ENCODE measurements at regions not wholly inside any gene's neighbourhood (a gene's known extent, or its start where the extent isn't known, plus 50 kb on each side); places are given as distances from the start of the nearest gene placed in this dataset.

DNA sequence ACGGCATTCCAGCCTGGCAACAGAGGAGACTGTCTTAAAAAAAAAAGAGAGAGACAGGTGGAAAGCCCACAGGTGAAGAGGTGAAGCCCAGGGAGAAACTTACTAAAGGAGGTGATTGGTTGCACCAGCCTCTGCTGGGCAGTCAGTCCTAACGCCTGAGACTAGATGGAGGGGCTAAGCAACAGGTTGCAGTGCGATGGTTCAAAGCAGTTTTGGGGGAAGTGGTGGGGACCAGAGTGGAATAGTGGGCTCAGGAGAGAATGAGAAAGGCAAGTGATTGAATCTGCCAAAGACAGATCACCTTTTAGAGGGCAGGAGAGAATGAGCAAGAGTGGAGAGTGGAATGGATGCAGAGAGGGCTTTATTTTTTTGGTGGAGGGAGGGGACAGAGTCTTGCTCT is 100.0 kb upstream of the KCTD7 start (continued):
- no peak for TF ChIP-seq SRF (IDR thresholded peaks at IDR 0.05; ENCODE audit: low read depth in 2 of 2, low read length in 2 of 2)
- no peak for TF ChIP-seq CREB1 (IDR thresholded peaks at IDR 0.05; ENCODE audit: low read depth)
- no peak for TF ChIP-seq EED (IDR thresholded peaks at IDR 0.05; ENCODE audit: low read depth)
- TF ChIP-seq NRF1 (conservative IDR thresholded peaks at IDR 0.05; ENCODE audit: low read depth, low read length): no peak
- no peak for TF ChIP-seq MEF2A (IDR thresholded peaks at IDR 0.05; ENCODE audit: insufficient read depth, low read depth, low read length)
- TF ChIP-seq, protein P1, sequence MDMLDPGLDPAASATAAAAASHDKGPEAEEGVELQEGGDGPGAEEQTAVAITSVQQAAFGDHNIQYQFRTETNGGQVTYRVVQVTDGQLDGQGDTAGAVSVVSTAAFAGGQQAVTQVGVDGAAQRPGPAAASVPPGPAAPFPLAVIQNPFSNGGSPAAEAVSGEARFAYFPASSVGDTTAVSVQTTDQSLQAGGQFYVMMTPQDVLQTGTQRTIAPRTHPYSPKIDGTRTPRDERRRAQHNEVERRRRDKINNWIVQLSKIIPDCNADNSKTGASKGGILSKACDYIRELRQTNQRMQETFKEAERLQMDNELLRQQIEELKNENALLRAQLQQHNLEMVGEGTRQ (IDR thresholded peaks at IDR 0.05; ENCODE audit: borderline replicate concordance, low read depth, low read length): no peak

DNA sequence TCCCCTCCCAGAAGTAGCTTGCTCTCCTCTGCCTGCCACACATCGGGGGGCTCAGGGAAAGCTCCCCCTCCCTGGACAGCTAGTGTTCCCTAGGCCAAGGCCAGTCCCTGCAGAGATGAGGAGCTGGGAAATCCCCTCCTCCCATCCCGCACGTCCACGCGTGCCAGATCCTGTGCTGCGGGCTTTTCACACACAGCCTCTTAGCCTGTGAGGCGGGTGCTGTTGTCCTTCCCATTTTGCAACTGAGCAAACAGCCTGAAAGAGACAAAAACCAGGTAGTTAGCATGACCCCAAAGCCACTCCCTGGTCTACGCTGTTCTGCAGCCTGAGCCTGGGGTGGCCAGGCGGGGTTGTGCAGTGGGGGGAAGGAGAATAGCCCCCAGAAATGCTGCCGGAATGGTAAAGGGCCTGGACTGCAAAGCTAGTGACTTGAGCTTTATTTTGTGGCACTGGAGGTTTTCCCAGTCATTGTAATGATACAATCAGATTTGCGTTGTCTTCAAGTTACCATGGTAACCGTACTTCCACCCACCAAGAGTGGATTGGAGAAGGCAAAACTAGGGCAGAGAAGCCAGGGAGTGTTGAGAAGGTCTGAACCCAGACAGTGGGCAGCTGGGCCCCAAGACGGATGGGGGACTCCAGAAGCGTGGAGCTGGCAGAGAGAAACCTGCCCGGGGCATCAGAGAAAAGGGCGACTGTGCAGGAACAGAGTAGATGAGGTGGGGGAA is 98.6 kb upstream of the KCTD7 start:
- in situ Hi-C loops (cut with MboI): no loop called here
- CTCF ChIA-PET: no interaction called here
- RAD21 ChIA-PET (ENCODE audit: unreplicated experiment): no interaction called here
- DNase-seq (ENCODE audit: low read depth, low spot score) (no peak), FAIRE-seq (no peak), ATAC-seq (no peak)
- TSS peak; percentile 42 for BruUV-seq (replicated peaks)
- Histone ChIP-seq H3K27me3 (replicated peaks in 1 of 2; ENCODE audit: control insufficient read depth in 2 of 2, insufficient read depth in 2 of 2, low read length in 1 of 2) (no peaks in the 10 kb centered on the region), H3K27ac (ENCODE audit: control insufficient read depth, insufficient read depth) (no peak overlapping the region), H4K20me1 (ENCODE audit: control insufficient read depth, insufficient read depth) (no peaks in the 10 kb centered on the region), H3K4me2 (ENCODE audit: control insufficient read depth, insufficient read depth) (no peak overlapping the region), H3K36me3 (ENCODE audit: control insufficient read depth in 2 of 2, insufficient read depth in 2 of 2, low read length in 1 of 2) (no peaks in the 10 kb centered on the region), H3K9ac (ENCODE audit: control insufficient read depth, insufficient read depth, low read length) (no peak overlapping the region), H2AFZ (ENCODE audit: control insufficient read depth, low read depth, low read length) (no peak overlapping the region), H3K4me1 (ENCODE audit: control insufficient read depth, insufficient read depth, low read length) (no peaks in the 10 kb centered on the region), H3K79me2 (ENCODE audit: control insufficient read depth, insufficient read depth, low read length) (no peaks in the 10 kb centered on the region), H3K4me3 (no peak overlapping the region), H3K9me3 (replicated peaks; ENCODE audit: control insufficient read depth, insufficient read depth, low read length) (no peaks in the 10 kb centered on the region)
- POLR2A ChIA-PET: no interaction called here
- SMC1A ChIA-PET (ENCODE audit: uncharacterized antibody, unreplicated experiment): no interaction called here
- WGBS (ENCODE audit: insufficient coverage, insufficient replicate concordance, low lambda C conversion rate, missing lambda C conversion rate): 85% methylated on average over 16 of the region's 16 CpGs
- intact Hi-C loops (cut with micrococcal nuclease; ENCODE audit: unreplicated experiment): no loop called here
- TF ChIP-seq STAT3 (IDR thresholded peaks at IDR 0.05; ENCODE audit: low read depth, low read length) (no peak), ESRRA (IDR thresholded peaks at IDR 0.05; ENCODE audit: low read length) (no peak), HDGF (IDR thresholded peaks at IDR 0.05) (no peak), STAT1 (conservative IDR thresholded peaks at IDR 0.05) (no peak), PAX8 (IDR thresholded peaks at IDR 0.05) (no peak), KLF5 (IDR thresholded peaks at IDR 0.05; ENCODE audit: partially characterized antibody) (no peak), BMI1 (IDR thresholded peaks at IDR 0.05; ENCODE audit: borderline replicate concordance) (no peak), EZH2 (IDR thresholded peaks at IDR 0.05; ENCODE audit: borderline replicate concordance, control insufficient read depth, low read depth, low read length) (no peak), POLR2A (IDR thresholded peaks at IDR 0.05; ENCODE audit: low read depth, low read length) (no peak)
- TF ChIP-seq, protein P1 (IDR thresholded peaks at IDR 0.05; ENCODE audit: borderline replicate concordance, low read depth, low read length): no peak
- TF ChIP-seq, protein P2, sequence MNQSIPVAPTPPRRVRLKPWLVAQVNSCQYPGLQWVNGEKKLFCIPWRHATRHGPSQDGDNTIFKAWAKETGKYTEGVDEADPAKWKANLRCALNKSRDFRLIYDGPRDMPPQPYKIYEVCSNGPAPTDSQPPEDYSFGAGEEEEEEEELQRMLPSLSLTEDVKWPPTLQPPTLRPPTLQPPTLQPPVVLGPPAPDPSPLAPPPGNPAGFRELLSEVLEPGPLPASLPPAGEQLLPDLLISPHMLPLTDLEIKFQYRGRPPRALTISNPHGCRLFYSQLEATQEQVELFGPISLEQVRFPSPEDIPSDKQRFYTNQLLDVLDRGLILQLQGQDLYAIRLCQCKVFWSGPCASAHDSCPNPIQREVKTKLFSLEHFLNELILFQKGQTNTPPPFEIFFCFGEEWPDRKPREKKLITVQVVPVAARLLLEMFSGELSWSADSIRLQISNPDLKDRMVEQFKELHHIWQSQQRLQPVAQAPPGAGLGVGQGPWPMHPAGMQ (IDR thresholded peaks at IDR 0.05; ENCODE audit: borderline replicate concordance): no peak
- TF ChIP-seq, protein P3, sequence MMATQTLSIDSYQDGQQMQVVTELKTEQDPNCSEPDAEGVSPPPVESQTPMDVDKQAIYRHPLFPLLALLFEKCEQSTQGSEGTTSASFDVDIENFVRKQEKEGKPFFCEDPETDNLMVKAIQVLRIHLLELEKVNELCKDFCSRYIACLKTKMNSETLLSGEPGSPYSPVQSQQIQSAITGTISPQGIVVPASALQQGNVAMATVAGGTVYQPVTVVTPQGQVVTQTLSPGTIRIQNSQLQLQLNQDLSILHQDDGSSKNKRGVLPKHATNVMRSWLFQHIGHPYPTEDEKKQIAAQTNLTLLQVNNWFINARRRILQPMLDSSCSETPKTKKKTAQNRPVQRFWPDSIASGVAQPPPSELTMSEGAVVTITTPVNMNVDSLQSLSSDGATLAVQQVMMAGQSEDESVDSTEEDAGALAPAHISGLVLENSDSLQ (IDR thresholded peaks at IDR 0.05): no peak
- TF ChIP-seq, protein P4, sequence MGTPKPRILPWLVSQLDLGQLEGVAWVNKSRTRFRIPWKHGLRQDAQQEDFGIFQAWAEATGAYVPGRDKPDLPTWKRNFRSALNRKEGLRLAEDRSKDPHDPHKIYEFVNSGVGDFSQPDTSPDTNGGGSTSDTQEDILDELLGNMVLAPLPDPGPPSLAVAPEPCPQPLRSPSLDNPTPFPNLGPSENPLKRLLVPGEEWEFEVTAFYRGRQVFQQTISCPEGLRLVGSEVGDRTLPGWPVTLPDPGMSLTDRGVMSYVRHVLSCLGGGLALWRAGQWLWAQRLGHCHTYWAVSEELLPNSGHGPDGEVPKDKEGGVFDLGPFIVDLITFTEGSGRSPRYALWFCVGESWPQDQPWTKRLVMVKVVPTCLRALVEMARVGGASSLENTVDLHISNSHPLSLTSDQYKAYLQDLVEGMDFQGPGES (IDR thresholded peaks at IDR 0.05): no peak

Measured in GM12878 (cell line).